DOHH2 (cell line): ENCODE measurements at regions not wholly inside any gene's neighbourhood (a gene's known extent, or its start where the extent isn't known, plus 50 kb on each side); places are given as distances from the start of the nearest gene placed in this dataset.

Experiments
- H3F3A ChIP-seq: fragments of 200-600 bp; sonication (generic), shearing (Covaris generic); 2 replicates; pipeline ENCODE4 v1.6.0; 2016; ENCODE audit warnings: antibody characterized with exemption, mild to moderate bottlenecking; ENCODE audit not compliant: control insufficient read depth, insufficient read depth
- H3K27ac ChIP-seq: fragments of 200-600 bp; sonication (generic); 2 replicates; pipeline ENCODE4 v1.5.1; 2014; ENCODE audit warnings: low read depth, mild to moderate bottlenecking, low read length, moderate library complexity
- H3K27me3 ChIP-seq: fragments of 200-600 bp; sonication (generic); 2 replicates; pipeline ENCODE4 v1.6.1; 2014; ENCODE audit warnings: mild to moderate bottlenecking, low read length, mixed read lengths; ENCODE audit not compliant: control insufficient read depth
- H3K36me3 ChIP-seq: fragments of 200-600 bp; sonication (generic); 2 replicates; pipeline ENCODE4 v1.6.1; 2014; ENCODE audit warnings: mild to moderate bottlenecking, low read length, moderate library complexity, mixed read lengths; ENCODE audit not compliant: control insufficient read depth
- H3K4me1 ChIP-seq: fragments of 200-600 bp; sonication (generic); 2 replicates; pipeline ENCODE4 v1.6.1; 2014; ENCODE audit warnings: mild to moderate bottlenecking, low read length, mixed read lengths; ENCODE audit not compliant: control insufficient read depth
- H3K4me2 ChIP-seq: fragments of 200-600 bp; sonication (generic); 2 replicates; pipeline ENCODE4 v1.6.0; 2014; ENCODE audit warnings: mild to moderate bottlenecking, low read length, moderate library complexity
- H3K4me3 ChIP-seq: fragments of 200-600 bp; sonication (generic); 2 replicates; pipeline ENCODE4 v1.5.1; 2014; ENCODE audit warnings: mild to moderate bottlenecking, low read length, mixed read lengths
- H3K79me2 ChIP-seq: fragments of 200-600 bp; sonication (generic); 2 replicates; pipeline ENCODE4 v1.6.1; 2014; ENCODE audit warnings: mild to moderate bottlenecking, low read length, mixed read lengths; ENCODE audit not compliant: control insufficient read depth
- H3K9me2 ChIP-seq: fragments of 200-600 bp; sonication (generic); replicated peaks from 2 replicates; pipeline ENCODE4 v1.6.1; 2014; ENCODE audit warnings: mild to moderate bottlenecking, low read length, mixed read lengths; ENCODE audit not compliant: control insufficient read depth
- H3K9me3 ChIP-seq: fragments of 200-600 bp; sonication (generic); 2 replicates; pipeline ENCODE4 v1.6.1; 2014; ENCODE audit warnings: antibody characterized with exemption, low read length, mixed read lengths; ENCODE audit not compliant: control insufficient read depth, insufficient read depth
- H4K20me1 ChIP-seq: fragments of 200-600 bp; sonication (generic); 2 replicates; pipeline ENCODE4 v1.6.0; 2014; ENCODE audit warnings: low read depth, mild to moderate bottlenecking, antibody characterized with exemption, low read length, moderate library complexity; ENCODE audit not compliant: control insufficient read depth, insufficient read depth
- EZH2phosphoT487 ChIP-seq: fragments of 200-600 bp; sonication (generic); IDR thresholded peaks from 2 replicates; pipeline ENCODE4 v1.6.1; 2017; ENCODE audit warnings: borderline replicate concordance, mild to moderate bottlenecking, antibody characterized with exemption, low read length, moderate library complexity, mixed read lengths
- TF ChIP-seq, protein P1 (sequence below): fragments of 200-600 bp; sonication (generic); IDR thresholded peaks from one replicate; pipeline ENCODE4 v1.5.1; 2014; ENCODE audit warnings: antibody characterized with exemption, mild to moderate bottlenecking, low read depth, low read length; ENCODE audit not compliant: poor library complexity, severe bottlenecking

DNA sequence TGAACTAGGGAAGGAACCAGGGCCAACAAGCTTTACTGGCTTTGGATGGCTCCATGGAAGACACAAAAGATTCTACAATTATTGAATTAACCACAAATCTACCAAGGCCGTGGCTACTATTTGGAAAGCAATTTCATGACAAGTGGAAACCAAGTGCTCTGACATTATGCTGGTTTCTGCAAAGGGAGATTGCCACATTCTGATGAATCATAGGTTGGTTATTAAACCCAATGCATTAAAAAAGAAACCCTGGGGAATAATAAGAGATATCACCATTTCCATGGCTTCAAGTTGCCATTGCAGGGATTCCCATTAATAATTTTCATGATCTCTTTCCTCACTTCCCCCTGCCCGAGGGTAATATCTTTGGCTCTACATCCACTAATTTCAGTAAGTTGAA is 359.2 kb upstream of the NCAM2 start:
- Histone ChIP-seq H3K27ac (no peak overlapping the region), H3K4me1 (no peaks in the 10 kb centered on the region), H3F3A (no peaks in the 10 kb centered on the region), H3K79me2 (no peaks in the 10 kb centered on the region), H3K9me3 (peaks cover 4% of the 10 kb centered on the region; the same call in 1 of the 2 replicates), H3K9me2 (no peaks in the 10 kb centered on the region), H3K4me3 (no peak overlapping the region), H4K20me1 (no peaks in the 10 kb centered on the region), H3K36me3 (no peaks in the 10 kb centered on the region), H3K4me2 (no peak overlapping the region), H3K27me3 (no peaks in the 10 kb centered on the region)
- TF ChIP-seq EZH2phosphoT487: no peak
- TF ChIP-seq, protein P1, sequence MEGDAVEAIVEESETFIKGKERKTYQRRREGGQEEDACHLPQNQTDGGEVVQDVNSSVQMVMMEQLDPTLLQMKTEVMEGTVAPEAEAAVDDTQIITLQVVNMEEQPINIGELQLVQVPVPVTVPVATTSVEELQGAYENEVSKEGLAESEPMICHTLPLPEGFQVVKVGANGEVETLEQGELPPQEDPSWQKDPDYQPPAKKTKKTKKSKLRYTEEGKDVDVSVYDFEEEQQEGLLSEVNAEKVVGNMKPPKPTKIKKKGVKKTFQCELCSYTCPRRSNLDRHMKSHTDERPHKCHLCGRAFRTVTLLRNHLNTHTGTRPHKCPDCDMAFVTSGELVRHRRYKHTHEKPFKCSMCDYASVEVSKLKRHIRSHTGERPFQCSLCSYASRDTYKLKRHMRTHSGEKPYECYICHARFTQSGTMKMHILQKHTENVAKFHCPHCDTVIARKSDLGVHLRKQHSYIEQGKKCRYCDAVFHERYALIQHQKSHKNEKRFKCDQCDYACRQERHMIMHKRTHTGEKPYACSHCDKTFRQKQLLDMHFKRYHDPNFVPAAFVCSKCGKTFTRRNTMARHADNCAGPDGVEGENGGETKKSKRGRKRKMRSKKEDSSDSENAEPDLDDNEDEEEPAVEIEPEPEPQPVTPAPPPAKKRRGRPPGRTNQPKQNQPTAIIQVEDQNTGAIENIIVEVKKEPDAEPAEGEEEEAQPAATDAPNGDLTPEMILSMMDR: no peak

DNA sequence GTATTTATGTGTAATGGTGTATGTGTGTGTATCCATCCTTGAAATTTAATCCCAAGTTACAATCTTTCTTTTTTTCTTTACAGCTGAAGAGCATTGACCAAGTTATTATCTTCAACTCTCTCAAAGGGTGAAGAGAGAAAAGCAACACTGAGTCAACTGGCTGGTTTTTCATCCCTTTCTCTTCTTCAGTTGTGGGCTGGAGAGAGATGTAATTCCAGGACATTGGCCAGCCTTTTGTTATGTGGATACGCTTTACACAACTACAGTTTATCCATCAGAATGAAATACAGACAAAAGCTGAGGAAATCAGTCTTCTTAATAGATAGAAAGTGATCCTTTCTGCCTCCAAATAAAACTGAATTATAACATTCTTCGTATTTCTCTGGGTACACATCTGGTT is 357.0 kb upstream of the NCAM2 start:
- TF ChIP-seq, protein P1: no peak
- no peak for TF ChIP-seq EZH2phosphoT487
- Histone ChIP-seq H3K36me3 (no peaks in the 10 kb centered on the region), H3K27ac (no peak overlapping the region), H4K20me1 (no peaks in the 10 kb centered on the region), H3K9me2 (no peaks in the 10 kb centered on the region), H3F3A (no peaks in the 10 kb centered on the region), H3K4me1 (no peaks in the 10 kb centered on the region), H3K9me3 (peaks cover 15% of the 10 kb centered on the region; the same call in 1 of the 2 replicates), H3K4me2 (no peak overlapping the region), H3K79me2 (no peaks in the 10 kb centered on the region), H3K27me3 (no peaks in the 10 kb centered on the region), H3K4me3 (no peak overlapping the region)

DNA sequence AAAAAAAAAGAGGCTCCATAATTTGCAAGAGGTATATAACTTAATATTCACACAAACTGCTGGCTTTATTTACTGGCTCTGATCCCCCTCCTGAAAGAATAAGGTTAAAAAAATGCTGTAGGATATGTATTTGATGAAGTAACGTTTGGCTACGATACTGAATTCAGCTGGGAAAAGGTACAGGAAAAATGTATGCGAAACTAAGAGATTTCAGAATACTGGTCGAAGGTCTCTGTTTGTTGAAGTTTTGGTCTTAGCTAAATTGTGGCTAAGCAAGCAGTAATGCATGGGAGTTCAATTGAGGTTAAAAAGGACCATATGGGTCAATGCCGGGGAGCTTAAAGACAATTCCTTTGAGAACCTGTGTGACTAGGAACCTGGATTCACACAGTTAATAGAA is 355.5 kb upstream of the NCAM2 start:
- no peak overlapping the region for H3K4me2 ChIP-seq
- H3F3A ChIP-seq: no peaks in the 10 kb centered on the region
- no peaks in the 10 kb centered on the region for H3K36me3 ChIP-seq
- H3K9me3 ChIP-seq: peaks cover 20% of the 10 kb centered on the region; the same call in 1 of the 2 replicates
- H3K27ac ChIP-seq: no peak overlapping the region
- H3K79me2 ChIP-seq: no peaks in the 10 kb centered on the region
- H3K27me3 ChIP-seq: no peaks in the 10 kb centered on the region
- H3K9me2 ChIP-seq: no peaks in the 10 kb centered on the region
- H3K4me1 ChIP-seq: no peaks in the 10 kb centered on the region
- TF ChIP-seq, protein P1: no peak
- TF ChIP-seq EZH2phosphoT487: no peak
- H3K4me3 ChIP-seq: no peak overlapping the region
- no peaks in the 10 kb centered on the region for H4K20me1 ChIP-seq

DNA sequence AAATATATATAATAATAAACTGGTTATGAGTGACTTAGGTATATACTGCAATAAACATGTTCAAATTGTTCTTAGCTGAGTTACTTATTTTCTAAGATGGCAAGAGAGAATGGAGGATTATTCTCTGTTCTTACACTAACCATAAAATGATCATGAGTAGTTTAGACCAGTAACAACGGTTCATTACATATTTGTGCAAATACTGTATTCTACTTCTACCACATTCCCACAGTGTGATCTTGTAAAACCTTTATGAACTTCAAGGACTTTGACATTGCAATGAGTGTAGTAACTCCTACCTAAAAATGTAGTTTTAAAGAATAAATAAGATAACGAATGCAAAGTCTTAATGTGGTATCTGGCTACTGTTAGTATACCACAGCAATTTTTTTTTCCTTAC is 353.7 kb upstream of the NCAM2 start:
- no peak overlapping the region for H3K4me3 ChIP-seq
- H3K9me3 ChIP-seq: peaks cover 17% of the 10 kb centered on the region; the same call in 1 of the 2 replicates
- H3F3A ChIP-seq: no peaks in the 10 kb centered on the region
- no peak for TF ChIP-seq EZH2phosphoT487
- TF ChIP-seq, protein P1: no peak
- H3K4me1 ChIP-seq: no peaks in the 10 kb centered on the region
- H3K27me3 ChIP-seq: no peaks in the 10 kb centered on the region
- no peaks in the 10 kb centered on the region for H3K36me3 ChIP-seq
- no peaks in the 10 kb centered on the region for H3K9me2 ChIP-seq
- H3K79me2 ChIP-seq: no peaks in the 10 kb centered on the region
- H3K4me2 ChIP-seq: no peak overlapping the region
- H3K27ac ChIP-seq: no peak overlapping the region
- H4K20me1 ChIP-seq: no peaks in the 10 kb centered on the region
